Pancreas (tissue), 10 donors: ENCODE measurements at regions not wholly inside any gene's neighbourhood (a gene's known extent, or its start where the extent isn't known, plus 50 kb on each side); places are given as distances from the start of the nearest gene placed in this dataset.
"Not testable (repeated sequence)": the region's sequence is repeated elsewhere in the genome, so short reads cannot be mapped to it uniquely, and the experiment has no call there.

Source experiments
- ATAC-seq, 4 donors: fragments of 200-7000 bp; cut with Tn5 transposase; one replicate each; pipeline versions ENCODE4 v1.8.0 to v1.9.1; 2020; ENCODE audit warnings: mild to moderate bottlenecking in 4 of 4, moderate library complexity in 4 of 4
- DNase-seq, 6 donors: peaks; one replicate each; pipeline ENCODE4 v3.0.0-alpha.2; 2020
- FAIRE-seq: peaks from 2 replicates; lab custom pipeline; 2012; peaks lifted over from hg19 to GRCh38; lab: Jason Lieb, UNC
- H3K27ac ChIP-seq, 4 donors: fragments of 200-600 bp; sonication (generic); 1 replicate in 3 of 4; 2 replicates in 1 of 4; pipeline versions ENCODE4 v1.5.0 to v1.8.0; 2020
- H3K27me3 ChIP-seq, 4 donors: fragments of 200-600 bp; one replicate each; pipeline ENCODE4 v1.8.0; 2021
- H3K36me3 ChIP-seq, 3 donors: fragments of 200-600 bp; sonication (generic) in 1 of 3; one replicate each; pipeline versions ENCODE4 v1.5.0 to v1.8.0; 2020 to 2021
- H3K4me1 ChIP-seq, 3 donors: fragments of 200-600 bp; one replicate each; pipeline ENCODE4 v1.8.0; 2021
- H3K4me3 ChIP-seq, 4 donors: fragments of 200-600 bp; sonication (generic) in 2 of 4; one replicate each; pipeline versions ENCODE4 v1.5.0 to v1.8.0; 2020 to 2021
- H3K9me3 ChIP-seq, 4 donors: fragments of 200-600 bp; one replicate each; pipeline ENCODE4 v1.8.0; 2021
- CTCF ChIP-seq, 4 donors: fragments of 200-600 bp; sonication (generic) in 3 of 4; IDR thresholded peaks; one replicate each; pipeline versions ENCODE4 v1.5.0 to v1.8.0; 2021; ENCODE audit warnings: antibody characterized with exemption in 4 of 4
- WGBS, 2 donors: extraction: QIAGEN DNeasy Blood & Tissue Kit; methylation state at CpG; one replicate each; pipeline ENCODE4 v1.1.7; 2013; 5-methylcytosine and 5-hydroxymethylcytosine counted together
- intact Hi-C, 3 donors: fragments of 100-400 bp; cut with DNase I; formaldehyde crosslinking; loops; one replicate each; pipeline versions ENCODE4 v1.11.1 to v1.14.2; 2022
- microRNA-seq, 2 donors: library from miRNA; unstranded; fragments of <30 nt; microRNA quantifications; one replicate each; pipeline versions ENCODE4 to v1.1.0, GENCODE V29; 2019 to 2020
- donor health status: healthy with polysubstance abuse.
- donor health status: DM: no; HTN: no; CAD: no; lungs with moderate emphysema.
- donor health status: DM: no; HTN: no; CAD: no.
- donor health status: control.
- donor health status: control.
- donor health status: Bipolar disorder and iron deficiency.
- donor health status: DM: yes; HTN: yes; CAD: no.
- donor health status: DM: no; HTN: no; CAD: no.
- donor health status: DM: no; HTN: no; CAD: no.
- donor health status: DM: yes; HTN: yes; CAD: no.

GRCh38 chr4:174387143-174387542 is 103.4 kb downstream of the CEP44 start:
- no peaks in the 10 kb centered on the region for H3K9me3 ChIP-seq
- no peak for DNase-seq
- WGBS, 2 donors = 33 to 42% methylated on average over 2 of the region's 2 CpGs
- intact Hi-C loops = no loop called here
- no peak overlapping the region for H3K27ac ChIP-seq
- no peak for FAIRE-seq
- ATAC-seq = no peak
- TF ChIP-seq CTCF (IDR thresholded peaks at IDR 0.05) = no peak
- no peaks in the 10 kb centered on the region for H3K4me1 ChIP-seq
- no peak overlapping the region for H3K4me3 ChIP-seq
- peaks cover 0 to 3% (median 0%) of the 10 kb centered on the region in 4 donors for H3K27me3 ChIP-seq
- no peaks in the 10 kb centered on the region for H3K36me3 ChIP-seq

GRCh38 chr4:174383783-174384182 is 100.1 kb downstream of the CEP44 start:
- H3K4me1 ChIP-seq = no peaks in the 10 kb centered on the region
- TF ChIP-seq CTCF (IDR thresholded peaks at IDR 0.05) = no peak

GRCh38 chr4:174382938-174383605 is 99.4 kb downstream of the CEP44 start:
- intact Hi-C loops, FAIRE-seq, H3K27me3 ChIP-seq, H3K27ac ChIP-seq, H3K9me3 ChIP-seq, ATAC-seq, DNase-seq, H3K4me3 ChIP-seq, H3K4me1 ChIP-seq, H3K36me3 ChIP-seq: not testable (repeated sequence)
- 23 to 24% methylated on average over 6 of the region's 6 CpGs for WGBS, 2 donors

More at GRCh38 chr4:174383783-174384182, 100.1 kb downstream of the CEP44 start:
- 56 to 61% methylated on average over 6 of the region's 6 CpGs for WGBS, 2 donors
- DNase-seq (no peak), FAIRE-seq (no peak), ATAC-seq (no peak)
- H3K27me3 ChIP-seq = peaks cover 0 to 3% (median 0%) of the 10 kb centered on the region in 4 donors
- H3K9me3 ChIP-seq = no peaks in the 10 kb centered on the region
- no peaks in the 10 kb centered on the region for H3K36me3 ChIP-seq
- intact Hi-C loops = no loop called here
- H3K4me3 ChIP-seq = no peak overlapping the region
- H3K27ac ChIP-seq = no peak overlapping the region

Small RNAs in the stretch of these regions (microRNA-seq; reads per million reads assigned to microRNA genes)
- 0 reads per million in 2 donors for gene MIR4276
